NCI-H748 (cell line): ENCODE measurements at regions not wholly inside any gene's neighbourhood (a gene's known extent, or its start where the extent isn't known, plus 50 kb on each side); places are given as distances from the start of the nearest gene placed in this dataset.
"Not testable (repeated sequence)": the region's sequence is repeated elsewhere in the genome, so short reads cannot be mapped to it uniquely, and the experiment has no call there.

Source experiments
- DNase-seq: peaks from one replicate; lab custom pipeline; 2025; ENCODE audit not compliant: unreplicated experiment; lab: John Stamatoyannopoulos, UW

- no peak for DNase-seq
These were observed 176.4 kb downstream of the SOX4 start for GRCh38 chr6:21769968-21770367.

- no peak for DNase-seq
These were observed 178.2 kb downstream of the SOX4 start for GRCh38 chr6:21771626-21772320.

GRCh38 chr6:21772477-21772876 lies 178.9 kb downstream of the SOX4 start:
- DNase-seq, result no peak

- peak; percentile 82 for DNase-seq
These were observed 179.5 kb downstream of the SOX4 start for GRCh38 chr6:21772884-21773575.

- no peak for DNase-seq
These were observed 180.0 kb downstream of the SOX4 start for GRCh38 chr6:21773576-21773968.

GRCh38 chr6:21777846-21778245 lies 184.3 kb downstream of the SOX4 start:
- DNase-seq, result no peak

- no peak for DNase-seq
These were observed 186.6 kb downstream of the SOX4 start for GRCh38 chr6:21780141-21780540.

- DNase-seq, result no peak
These were observed 187.1 kb downstream of the SOX4 start for GRCh38 chr6:21780679-21781078.

- no peak for DNase-seq
These were observed 187.6 kb downstream of the SOX4 start for GRCh38 chr6:21781128-21781527.

- peak; percentile 23 for DNase-seq
These were observed 191.6 kb downstream of the SOX4 start for GRCh38 chr6:21785164-21785563.

GRCh38 chr6:21791056-21791455 lies 197.5 kb downstream of the SOX4 start:
- no peak for DNase-seq

- no peak for DNase-seq
These were observed 198.0 kb downstream of the SOX4 start for GRCh38 chr6:21791581-21791980.

GRCh38 chr6:21792177-21792576 lies 198.6 kb downstream of the SOX4 start:
- no peak for DNase-seq

GRCh38 chr6:21796979-21797378 lies 203.4 kb downstream of the SOX4 start:
- DNase-seq, result not testable (repeated sequence)

- DNase-seq, result no peak
These were observed 204.9 kb downstream of the SOX4 start for GRCh38 chr6:21798468-21798867.

GRCh38 chr6:21800330-21800729 lies 206.8 kb downstream of the SOX4 start:
- no peak for DNase-seq

- DNase-seq, result peak; percentile 93
These were observed 207.4 kb downstream of the SOX4 start for GRCh38 chr6:21800948-21801438.

- DNase-seq, result no peak
These were observed 208.1 kb downstream of the SOX4 start for GRCh38 chr6:21801446-21802174.

GRCh38 chr6:21802175-21802822 lies 208.7 kb downstream of the SOX4 start:
- no peak for DNase-seq

- DNase-seq, result no peak
These were observed 211.5 kb downstream of the SOX4 start for GRCh38 chr6:21804941-21805610.
